ENCODE measurements at regions not wholly inside any gene's neighbourhood (a gene's known extent, or its start where the extent isn't known, plus 50 kb on each side); places are given as distances from the start of the nearest gene placed in this dataset.

GRCh38 chr6:23494367-23494766 lies 631.6 kb upstream of the NRSN1 start:
- no peaks in the 10 kb centered on the region for H3K36me3 ChIP-seq (ENCODE audit: control insufficient read depth in 2 of 2, insufficient read depth in 1 of 2, low read length in 2 of 2)
- ChIA-PET CTCF (no interaction called here), POLR2A (no interaction called here)
- no peaks in the 10 kb centered on the region for H3K9me3 ChIP-seq (ENCODE audit: control insufficient read depth, insufficient read depth, low read depth, low read length)
- no peak overlapping the region for H3K4me3 ChIP-seq (ENCODE audit: low read depth, low read length)
- no peak for TF ChIP-seq ZNF335 (tag by site-specific recombination; conservative IDR thresholded peaks at IDR 0.05)
- no peak for TF ChIP-seq ZNF639 (tag by site-specific recombination; IDR thresholded peaks at IDR 0.05)
- no peak overlapping the region for H3K27ac ChIP-seq (ENCODE audit: extremely low read depth, low read depth, low read length)
- no peaks in the 10 kb centered on the region for H3K4me1 ChIP-seq (ENCODE audit: control insufficient read depth, insufficient read depth, low read length)

- no peak overlapping the region for H3K27ac ChIP-seq (ENCODE audit: extremely low read depth, low read depth, low read length)
- no peaks in the 10 kb centered on the region for H3K9me3 ChIP-seq (ENCODE audit: control insufficient read depth, insufficient read depth, low read depth, low read length)
- H3K36me3 ChIP-seq (ENCODE audit: control insufficient read depth in 2 of 2, insufficient read depth in 1 of 2, low read length in 2 of 2) = no peaks in the 10 kb centered on the region
- H3K4me1 ChIP-seq (ENCODE audit: control insufficient read depth, insufficient read depth, low read length) = no peaks in the 10 kb centered on the region
- H3K4me3 ChIP-seq (ENCODE audit: low read depth, low read length) = no peak overlapping the region
- TF ChIP-seq ZSCAN4 (tag by site-specific recombination; IDR thresholded peaks at IDR 0.05) (no peak), ZNF174 (tag by site-specific recombination; IDR thresholded peaks at IDR 0.05) (no peak), HOXA7 (CRISPR knock-in tag; IDR thresholded peaks at IDR 0.05; ENCODE audit: borderline replicate concordance) (no peak), ZNF223 (tag by site-specific recombination; IDR thresholded peaks at IDR 0.05) (no peak), ZBTB48 (tag by site-specific recombination; IDR thresholded peaks at IDR 0.05) (no peak), TSHZ1 (tag by site-specific recombination; IDR thresholded peaks at IDR 0.05; ENCODE audit: borderline replicate concordance) (no peak), ZNF548 (tag by site-specific recombination; IDR thresholded peaks at IDR 0.05) (no peak), PATZ1 (tag by site-specific recombination; IDR thresholded peaks at IDR 0.05) (no peak), ZNF510 (tag by site-specific recombination; IDR thresholded peaks at IDR 0.05; ENCODE audit: insufficient replicate concordance) (no peak), ZNF768 (tag by site-specific recombination; IDR thresholded peaks at IDR 0.05) (no peak), ZNF701 (tag by site-specific recombination; IDR thresholded peaks at IDR 0.05) (no peak), ZFP37 (tag by site-specific recombination; IDR thresholded peaks at IDR 0.05) (no peak), ZNF560 (tag by site-specific recombination; IDR thresholded peaks at IDR 0.05; ENCODE audit: borderline replicate concordance) (no peak)
- ChIA-PET POLR2A (no interaction called here), CTCF (interaction anchor here (0.6 kb wide), 2 partner anchors 38 to 41 kb away, joined by 3 read pairs; no protein-coding TSS in a partner anchor)
These were observed 628.0 kb upstream of the NRSN1 start for GRCh38 chr6:23498013-23498412.
